Loucy (cell line): ENCODE measurements at regions not wholly inside any gene's neighbourhood (a gene's known extent, or its start where the extent isn't known, plus 50 kb on each side); places are given as distances from the start of the nearest gene placed in this dataset.

Experiments used
- CTCF ChIP-seq: fragments of 200-600 bp; sonication (generic); conservative IDR thresholded peaks from 2 replicates; pipeline ENCODE4 v1.5.1; 2014; ENCODE audit warnings: mild to moderate bottlenecking, antibody characterized with exemption, low read length
- EZH2phosphoT487 ChIP-seq: fragments of 200-600 bp; IDR thresholded peaks from 2 replicates; pipeline ENCODE4 v1.6.1; 2018; ENCODE audit warnings: antibody characterized with exemption, mild to moderate bottlenecking, moderate library complexity, borderline replicate concordance

- TF ChIP-seq CTCF (no peak), EZH2phosphoT487 (no peak)
Observed at GRCh38 chr3:10625323-10625722, 119.9 kb upstream of the ATP2B2 start.
